NCI-H1092 treated with DMSO at 0.1 percent for 48 hours (cell line): ENCODE measurements at regions not wholly inside any gene's neighbourhood (a gene's known extent, or its start where the extent isn't known, plus 50 kb on each side); places are given as distances from the start of the nearest gene placed in this dataset.

ENCODE experiments used
- DNase-seq: peaks from one replicate; lab custom pipeline; 2025; lab: John Stamatoyannopoulos, UW

GRCh38 chr4:180398564-180398963 is 1844.6 kb upstream of the TENM3 start:
- no peak for DNase-seq

DNA sequence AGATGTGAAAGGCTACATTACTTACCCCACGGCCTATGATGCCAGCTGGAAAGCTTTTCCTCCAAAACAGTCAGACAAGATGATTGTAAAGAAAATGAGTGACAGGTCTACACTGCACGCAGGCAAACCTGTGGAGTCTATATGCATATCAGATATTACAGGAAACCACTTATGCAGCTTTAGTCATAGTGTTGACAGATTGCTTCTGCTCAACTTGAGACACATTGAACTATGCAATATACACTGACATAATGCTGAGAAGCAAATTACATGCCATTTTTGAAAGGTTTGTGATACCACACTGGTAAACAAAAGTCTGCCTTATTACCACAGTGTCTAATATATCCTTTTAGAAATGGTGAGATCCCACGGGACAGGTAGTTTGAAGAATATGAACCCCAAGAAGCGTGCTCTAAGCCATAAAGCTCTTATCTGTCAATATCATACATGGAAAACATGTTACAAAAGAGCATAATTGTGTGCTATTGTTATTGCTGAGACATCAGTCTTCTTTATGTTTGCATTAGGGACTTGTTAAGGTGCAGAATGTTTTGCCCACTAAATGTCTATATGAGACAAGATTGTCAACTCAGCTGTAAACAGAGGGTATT is 1835.8 kb upstream of the TENM3 start:
- no peak for DNase-seq

DNA sequence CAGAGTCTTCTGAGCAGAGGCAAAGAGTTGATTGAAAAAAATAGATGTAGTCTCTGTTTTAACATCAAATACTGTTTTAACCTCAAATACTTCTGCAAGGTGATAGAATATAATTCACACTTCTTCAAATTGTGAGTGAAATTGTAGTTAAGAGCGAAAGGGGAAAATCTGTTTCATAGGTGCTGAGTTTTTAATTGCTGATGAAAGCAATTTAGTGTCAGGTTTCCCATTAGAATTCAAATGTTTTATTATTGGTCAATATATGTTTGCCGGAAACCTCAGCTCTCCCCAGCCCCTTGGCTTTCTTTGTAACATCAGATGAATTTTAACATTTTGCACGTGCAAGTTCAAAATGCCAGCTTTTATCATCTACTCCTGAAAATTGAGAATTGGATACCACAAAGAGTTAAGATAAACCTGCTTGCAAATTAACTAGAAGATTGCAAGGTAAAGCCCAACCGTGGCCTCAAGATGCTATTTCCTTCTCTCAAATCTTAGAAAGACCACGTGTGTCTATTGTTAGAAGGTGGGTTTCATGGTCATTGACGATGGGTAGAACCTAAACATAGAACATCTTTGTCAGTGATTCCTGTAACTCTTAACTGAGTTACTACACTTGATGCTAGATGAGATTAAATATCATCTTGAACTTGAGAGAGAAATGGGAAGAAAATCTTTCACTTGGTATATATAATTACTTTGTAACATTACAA is 1824.2 kb upstream of the TENM3 start:
- DNase-seq, result no peak

- no peak for DNase-seq
Measured at GRCh38 chr4:180422989-180423711, 1820.1 kb upstream of the TENM3 start.

- DNase-seq, result no peak
Measured at GRCh38 chr4:180423712-180424057, 1819.5 kb upstream of the TENM3 start.

DNA sequence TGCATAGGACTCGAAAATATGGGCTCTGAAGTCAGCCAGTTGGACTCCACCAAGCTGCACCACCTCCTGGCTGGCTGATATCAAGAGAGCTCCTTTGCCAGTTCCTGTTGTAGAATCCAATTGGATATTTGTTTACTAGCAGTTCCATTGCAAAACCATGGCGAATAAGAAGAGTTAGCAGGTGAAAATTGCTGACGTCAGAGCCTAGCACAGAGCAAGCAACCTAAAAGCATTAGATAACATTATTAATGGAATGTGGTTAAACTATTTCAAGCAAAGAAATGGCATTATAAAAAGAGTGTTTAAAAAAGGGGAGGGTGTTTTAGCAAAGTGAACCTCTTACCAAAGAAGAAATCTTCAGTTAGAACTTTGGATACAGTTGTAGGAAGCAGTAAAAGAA is 1816.3 kb upstream of the TENM3 start:
- no peak for DNase-seq

GRCh38 chr4:180430283-180430682 is 1812.9 kb upstream of the TENM3 start:
- no peak for DNase-seq

GRCh38 chr4:180434131-180434895 is 1808.9 kb upstream of the TENM3 start:
- DNase-seq, result no peak

GRCh38 chr4:180436361-180436760 is 1806.8 kb upstream of the TENM3 start:
- no peak for DNase-seq

GRCh38 chr4:180437601-180438000 is 1805.6 kb upstream of the TENM3 start:
- DNase-seq, result no peak

- DNase-seq, result no peak
Measured at GRCh38 chr4:180448306-180448705, 1794.9 kb upstream of the TENM3 start.

GRCh38 chr4:180449395-180449956 is 1793.7 kb upstream of the TENM3 start:
- DNase-seq, result peak; percentile 79

DNA sequence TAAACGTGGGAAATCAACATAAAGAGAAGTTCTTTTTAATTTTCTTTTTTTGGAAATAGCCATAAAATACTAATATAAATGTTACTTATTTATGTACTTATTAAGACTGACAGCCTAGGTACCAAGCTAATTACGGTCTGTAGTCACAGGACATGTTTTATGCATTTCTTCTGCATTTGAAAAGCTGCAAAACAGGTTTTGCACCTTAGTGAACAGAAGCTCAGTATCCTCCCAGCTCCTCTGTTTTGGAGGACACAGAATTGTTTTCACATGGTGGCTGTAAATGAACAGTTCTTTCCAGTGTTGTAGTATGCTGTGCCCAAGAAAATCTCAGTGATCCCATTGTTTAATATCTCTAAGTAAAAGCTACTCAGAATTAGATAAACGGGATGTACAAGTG is 1788.0 kb upstream of the TENM3 start:
- no peak for DNase-seq

DNA sequence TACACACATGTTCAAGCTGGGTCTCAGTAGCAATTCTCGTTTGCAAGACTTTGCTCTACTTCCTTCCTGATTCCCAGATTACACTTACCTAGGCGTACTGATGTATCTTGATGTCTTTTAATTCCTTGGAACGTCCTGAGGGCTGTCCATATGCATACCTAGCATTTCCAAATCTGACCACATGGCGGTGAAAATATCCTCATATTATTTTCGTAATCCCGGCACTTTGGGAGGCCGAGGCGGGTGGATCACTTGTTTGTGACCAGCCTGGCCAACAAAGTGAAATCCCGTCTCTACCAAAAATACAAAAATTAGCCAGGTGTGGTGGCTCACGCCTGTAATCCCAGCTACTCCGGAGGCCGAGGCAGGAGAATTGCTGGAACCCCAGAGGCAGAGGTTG is 1786.3 kb upstream of the TENM3 start:
- DNase-seq, result no peak

DNA sequence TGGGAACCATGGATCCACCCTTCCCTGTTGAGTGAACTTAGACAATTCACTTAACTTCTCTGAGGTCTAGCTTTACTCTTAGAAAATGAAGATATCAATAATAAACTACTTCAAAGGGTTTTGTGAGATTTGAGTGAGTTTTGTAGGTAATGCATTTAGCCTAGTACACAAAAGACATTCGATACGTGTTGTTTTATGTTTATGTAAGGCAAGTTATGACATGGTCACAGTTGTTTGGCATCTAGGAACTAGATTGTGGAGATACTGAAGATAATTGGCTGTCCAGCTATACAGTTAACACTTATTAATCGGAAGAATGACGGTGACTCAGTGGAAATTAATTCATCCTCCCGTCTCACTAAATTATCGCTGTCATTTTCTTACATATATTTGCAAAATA is 1781.1 kb upstream of the TENM3 start:
- DNase-seq, result no peak

DNA sequence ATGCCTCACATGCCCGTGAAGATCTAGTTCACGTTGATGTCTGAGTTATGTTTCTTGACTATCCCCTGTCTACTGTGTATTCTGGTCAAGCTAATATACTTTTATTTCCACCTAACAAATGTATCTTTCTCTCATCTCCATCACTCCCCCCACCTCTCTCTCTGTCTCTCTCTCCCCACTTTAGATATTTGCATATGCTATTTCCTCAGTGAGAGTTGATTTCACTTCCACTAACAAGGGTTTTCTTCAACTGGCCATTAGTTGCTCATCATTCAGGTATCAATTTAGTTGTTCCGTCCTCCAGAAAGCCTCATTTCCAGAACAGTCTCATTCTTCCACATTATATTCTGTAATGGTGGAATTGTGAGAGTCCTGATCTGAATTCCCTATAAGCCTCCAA is 1777.8 kb upstream of the TENM3 start:
- DNase-seq, result no peak

- no peak for DNase-seq
Measured at GRCh38 chr4:180483036-180483435, 1760.2 kb upstream of the TENM3 start.

- DNase-seq, result no peak
Measured at GRCh38 chr4:180485407-180485806, 1757.8 kb upstream of the TENM3 start.

- DNase-seq, result no peak
Measured at GRCh38 chr4:180486342-180486741, 1756.9 kb upstream of the TENM3 start.

- no peak for DNase-seq
Measured at GRCh38 chr4:180489787-180490186, 1753.4 kb upstream of the TENM3 start.

GRCh38 chr4:180491210-180491609 is 1752.0 kb upstream of the TENM3 start:
- no peak for DNase-seq

- DNase-seq, result no peak
Measured at GRCh38 chr4:180493299-180493698, 1749.9 kb upstream of the TENM3 start.
